ENCODE measurements at regions not wholly inside any gene's neighbourhood (a gene's known extent, or its start where the extent isn't known, plus 50 kb on each side); places are given as distances from the start of the nearest gene placed in this dataset.

DNA sequence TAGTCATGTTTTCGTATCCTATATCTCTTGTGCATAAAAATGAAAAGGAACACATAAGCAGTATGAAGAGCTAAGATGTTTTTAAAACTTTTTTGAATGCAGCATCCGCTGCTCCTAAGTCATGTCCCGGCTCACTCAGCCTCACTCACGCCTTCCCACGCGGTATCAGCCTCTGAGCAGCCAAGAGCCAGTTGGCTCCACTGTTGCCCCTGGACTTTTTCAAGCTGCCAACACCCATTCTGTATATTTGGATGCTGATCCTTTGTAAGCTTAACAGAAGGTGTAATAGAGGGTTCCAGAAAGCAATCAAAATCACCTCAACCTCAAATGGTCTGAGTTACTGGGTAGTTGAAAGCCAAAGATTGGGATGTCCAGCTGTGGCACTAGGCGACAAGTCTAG, 139.3 kb downstream of the TTLL2 start:
- Histone ChIP-seq H3K9me3 (no peaks in the 10 kb centered on the region), H3K27ac (no peak overlapping the region), H3K4me3 (no peak overlapping the region), H3K36me3 (no peaks in the 10 kb centered on the region), H3K4me1 (no peaks in the 10 kb centered on the region), H3K27me3 (no peaks in the 10 kb centered on the region)
- no peak for DNase-seq
- no peak for ATAC-seq
- intact Hi-C loops (cut with DNase I) = no loop called here
- TF ChIP-seq, protein P1, sequence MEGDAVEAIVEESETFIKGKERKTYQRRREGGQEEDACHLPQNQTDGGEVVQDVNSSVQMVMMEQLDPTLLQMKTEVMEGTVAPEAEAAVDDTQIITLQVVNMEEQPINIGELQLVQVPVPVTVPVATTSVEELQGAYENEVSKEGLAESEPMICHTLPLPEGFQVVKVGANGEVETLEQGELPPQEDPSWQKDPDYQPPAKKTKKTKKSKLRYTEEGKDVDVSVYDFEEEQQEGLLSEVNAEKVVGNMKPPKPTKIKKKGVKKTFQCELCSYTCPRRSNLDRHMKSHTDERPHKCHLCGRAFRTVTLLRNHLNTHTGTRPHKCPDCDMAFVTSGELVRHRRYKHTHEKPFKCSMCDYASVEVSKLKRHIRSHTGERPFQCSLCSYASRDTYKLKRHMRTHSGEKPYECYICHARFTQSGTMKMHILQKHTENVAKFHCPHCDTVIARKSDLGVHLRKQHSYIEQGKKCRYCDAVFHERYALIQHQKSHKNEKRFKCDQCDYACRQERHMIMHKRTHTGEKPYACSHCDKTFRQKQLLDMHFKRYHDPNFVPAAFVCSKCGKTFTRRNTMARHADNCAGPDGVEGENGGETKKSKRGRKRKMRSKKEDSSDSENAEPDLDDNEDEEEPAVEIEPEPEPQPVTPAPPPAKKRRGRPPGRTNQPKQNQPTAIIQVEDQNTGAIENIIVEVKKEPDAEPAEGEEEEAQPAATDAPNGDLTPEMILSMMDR (IDR thresholded peaks at IDR 0.05) = no peak

DNA sequence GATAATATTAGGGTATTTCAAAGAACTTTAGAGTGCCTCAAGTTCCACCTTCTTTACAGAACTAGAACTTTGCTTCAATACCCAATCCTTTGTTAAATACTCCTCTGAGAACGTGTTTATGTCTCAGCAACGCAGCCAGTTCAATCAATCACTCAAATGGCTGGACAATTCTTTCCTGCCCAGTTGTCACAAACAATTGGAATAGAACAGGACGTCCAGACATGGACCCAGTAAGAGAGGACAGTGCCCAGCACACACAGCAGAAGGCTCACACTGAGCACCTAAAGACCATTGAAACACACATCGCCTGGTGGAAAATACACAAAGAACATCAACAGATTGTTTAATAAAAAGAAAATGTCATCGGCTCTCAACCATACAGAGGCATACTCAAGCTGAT, 140.6 kb downstream of the TTLL2 start:
- intact Hi-C loops (cut with DNase I) = no loop called here
- no peaks in the 10 kb centered on the region for H3K4me1 ChIP-seq
- peak overlapping the region; percentile 12 for H3K27ac ChIP-seq
- H3K4me3 ChIP-seq = no peak overlapping the region
- TF ChIP-seq, protein P1 (IDR thresholded peaks at IDR 0.05) = no peak
- ATAC-seq (peak; percentile 57), DNase-seq (no peak)
- H3K9me3 ChIP-seq = no peaks in the 10 kb centered on the region
- no peaks in the 10 kb centered on the region for H3K36me3 ChIP-seq
- H3K27me3 ChIP-seq = no peaks in the 10 kb centered on the region

DNA sequence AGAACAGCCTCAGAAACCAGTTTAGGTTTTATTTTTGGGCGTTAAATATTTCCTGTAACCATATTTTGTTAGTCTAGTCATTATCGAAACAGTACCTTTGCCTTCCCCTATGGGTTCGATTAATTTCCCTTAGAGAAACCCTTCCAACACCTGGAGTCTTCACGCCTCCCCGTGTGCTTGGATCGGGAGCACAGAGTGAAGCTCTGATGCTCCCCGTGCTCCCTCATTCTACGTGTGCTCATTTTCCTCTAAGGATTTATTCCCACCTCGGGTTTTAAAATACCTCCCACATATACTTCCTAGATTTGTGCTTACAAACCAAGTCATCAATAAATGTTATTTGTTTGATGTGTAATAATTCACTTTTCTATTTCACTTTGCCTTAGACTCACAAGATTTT, 142.4 kb downstream of the TTLL2 start:
- no peak overlapping the region for H3K4me3 ChIP-seq
- DNase-seq (no peak), ATAC-seq (no peak)
- no peaks in the 10 kb centered on the region for H3K9me3 ChIP-seq
- TF ChIP-seq, protein P1 (IDR thresholded peaks at IDR 0.05) = no peak
- no peaks in the 10 kb centered on the region for H3K27me3 ChIP-seq
- H3K36me3 ChIP-seq = no peaks in the 10 kb centered on the region
- intact Hi-C loops (cut with DNase I) = no loop called here
- no peaks in the 10 kb centered on the region for H3K4me1 ChIP-seq
- H3K27ac ChIP-seq = no peak overlapping the region

DNA sequence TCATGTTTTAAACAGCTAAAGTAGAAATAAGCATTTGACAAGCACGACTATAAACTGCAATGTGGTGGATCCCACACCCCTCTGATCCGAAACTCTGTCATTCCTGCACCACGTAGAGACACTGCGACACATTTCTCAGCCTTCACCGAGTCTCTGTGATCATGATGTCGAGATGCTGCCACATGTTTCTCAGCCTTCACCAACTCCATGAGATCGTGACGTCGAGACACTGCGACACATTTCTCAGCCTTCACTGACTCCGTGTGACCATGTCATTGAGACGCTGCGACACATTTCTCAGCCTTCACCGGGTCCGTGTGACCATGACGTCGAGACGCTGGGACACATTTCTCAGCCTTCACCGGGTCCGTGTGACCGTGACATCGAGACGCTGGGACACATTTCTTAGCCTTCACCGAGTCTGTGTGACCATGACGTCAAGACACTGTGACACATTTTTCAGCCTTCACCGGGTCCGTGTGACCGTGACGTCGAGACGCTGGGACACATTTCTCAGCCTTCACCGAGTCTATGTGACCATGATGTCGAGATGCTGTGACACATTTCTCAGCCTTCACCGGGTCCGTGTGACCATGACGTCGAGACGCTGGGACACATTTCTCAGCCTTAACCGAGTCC, 143.0 kb downstream of the TTLL2 start:
- H3K36me3 ChIP-seq = no peaks in the 10 kb centered on the region
- DNase-seq (no peak), ATAC-seq (no peak)
- no peak overlapping the region for H3K4me3 ChIP-seq
- intact Hi-C loops (cut with DNase I) = no loop called here
- no peaks in the 10 kb centered on the region for H3K27me3 ChIP-seq
- TF ChIP-seq, protein P1 (IDR thresholded peaks at IDR 0.05) = no peak
- no peaks in the 10 kb centered on the region for H3K4me1 ChIP-seq
- H3K27ac ChIP-seq = no peak overlapping the region
- H3K9me3 ChIP-seq = no peaks in the 10 kb centered on the region

DNA sequence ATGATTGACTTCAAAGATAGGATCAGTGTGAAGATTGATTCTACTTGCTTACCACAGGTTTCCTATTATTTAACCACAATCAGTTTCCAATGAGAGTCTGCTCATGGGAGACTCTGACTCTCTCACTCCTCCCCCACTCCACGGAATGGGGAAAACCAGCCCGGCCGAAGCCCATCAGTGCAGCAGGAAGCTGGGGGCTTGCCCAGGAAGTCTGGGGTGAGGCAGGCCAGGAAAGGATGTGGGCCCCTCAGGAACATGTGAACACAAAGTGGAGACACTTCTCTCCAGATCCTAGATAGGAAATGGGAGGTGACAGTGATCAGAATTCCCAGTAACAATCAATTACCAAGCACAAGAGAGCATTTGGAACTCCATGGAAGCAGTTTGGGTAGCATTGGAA, 144.2 kb downstream of the TTLL2 start:
- TF ChIP-seq, protein P1 (IDR thresholded peaks at IDR 0.05) = no peak
- intact Hi-C loops (cut with DNase I) = no loop called here
- ATAC-seq (peak; percentile 35), DNase-seq (no peak)
- no peaks in the 10 kb centered on the region for H3K4me1 ChIP-seq
- no peaks in the 10 kb centered on the region for H3K36me3 ChIP-seq
- H3K9me3 ChIP-seq = no peaks in the 10 kb centered on the region
- H3K27me3 ChIP-seq = no peaks in the 10 kb centered on the region
- H3K27ac ChIP-seq = no peak overlapping the region
- no peak overlapping the region for H3K4me3 ChIP-seq

DNA sequence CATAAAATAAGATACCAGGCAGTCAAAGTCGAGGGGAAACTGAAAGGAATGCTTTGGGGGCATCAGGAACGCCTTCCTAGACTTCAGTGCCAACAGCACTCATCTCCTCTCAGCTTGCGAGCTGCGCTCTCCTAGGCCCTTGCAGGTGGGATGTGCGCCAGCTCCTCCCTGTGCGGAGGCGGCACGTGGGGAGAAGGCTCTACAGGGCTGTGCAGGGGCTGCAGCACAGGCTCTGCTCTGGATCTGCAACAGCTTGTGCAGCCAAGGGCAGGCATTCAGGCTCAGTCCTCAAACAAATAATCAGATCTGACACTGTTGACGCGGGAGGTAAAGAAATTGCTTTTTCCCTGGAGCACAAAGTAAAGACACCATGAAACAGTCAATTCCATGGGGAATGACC, 144.8 kb downstream of the TTLL2 start:
- Histone ChIP-seq H3K9me3 (no peaks in the 10 kb centered on the region), H3K36me3 (no peaks in the 10 kb centered on the region), H3K27me3 (no peaks in the 10 kb centered on the region), H3K4me3 (no peak overlapping the region), H3K4me1 (no peaks in the 10 kb centered on the region), H3K27ac (no peak overlapping the region)
- TF ChIP-seq, protein P1 (IDR thresholded peaks at IDR 0.05) = no peak
- intact Hi-C loops (cut with DNase I) = no loop called here
- DNase-seq = no peak
- ATAC-seq = no peak

Data from upper lobe of right lung (tissue), 1 donor.